H1 (cell line): ENCODE measurements at regions not wholly inside any gene's neighbourhood (a gene's known extent, or its start where the extent isn't known, plus 50 kb on each side); places are given as distances from the start of the nearest gene placed in this dataset.
A peak's percentile ranks its signal among the peaks of the same experiment; 100 is the strongest.

Experiments used
- CTCF ChIA-PET: fragments of 300-600 bp; sonication (Branson Sonifier 250); formaldehyde crosslinking; loops from one replicate; lab custom pipeline; 2021; ENCODE audit not compliant: partially characterized antibody; lab: Charles Lee
- POLR2A ChIA-PET: fragments of 300-600 bp; sonication (Branson Sonifier 250); formaldehyde crosslinking; loops from one replicate; lab custom pipeline; 2021; ENCODE audit warnings: inconsistent platforms; ENCODE audit not compliant: partially characterized antibody; lab: Charles Lee
- DNase-seq, 2 experiments: peaks; one replicate each; pipeline versions ENCODE4 v3.0.0 to v3.0.0-alpha.2; 2010 to 2022; ENCODE audit warnings: low spot score in 2 of 2, low read depth in 1 of 2, mixed read lengths in 1 of 2
- FAIRE-seq: peaks from 2 replicates; lab custom pipeline; 2011; peaks lifted over from hg19 to GRCh38; lab: Jason Lieb, UNC
- H2AFZ ChIP-seq: 2 replicates; pipeline ENCODE4 v1.8.1; 2012; ENCODE audit warnings: low read length, inconsistent platforms
- H2AK5ac ChIP-seq: 2 replicates; pipeline ENCODE4 v1.6.1; 2013; ENCODE audit warnings: low read depth, low read length
- H2BK120ac ChIP-seq: replicated peaks from 2 replicates; pipeline ENCODE3; 2013; ENCODE audit warnings: low read depth, low read length, inconsistent platforms
- H2BK12ac ChIP-seq: 2 replicates; pipeline ENCODE4 v1.6.1; 2013; ENCODE audit warnings: low read depth, low read length
- H2BK15ac ChIP-seq: 2 replicates; pipeline ENCODE4 v1.6.1; 2013; ENCODE audit warnings: low read length
- H2BK20ac ChIP-seq: 2 replicates; pipeline ENCODE4 v1.6.1; 2013; ENCODE audit warnings: low read length
- H2BK5ac ChIP-seq: 2 replicates; pipeline ENCODE4 v1.6.1; 2013; ENCODE audit warnings: low read depth, low read length
- H3K14ac ChIP-seq: 2 replicates; pipeline ENCODE4 v1.6.1; 2013; ENCODE audit warnings: inconsistent platforms; ENCODE audit not compliant: insufficient read length
- H3K18ac ChIP-seq: 2 replicates; pipeline ENCODE4 v1.6.1; 2013; ENCODE audit warnings: low read length; ENCODE audit errors: extremely low read depth
- H3K23ac ChIP-seq: 2 replicates; pipeline ENCODE4 v1.6.1; 2013; ENCODE audit warnings: inconsistent platforms; ENCODE audit not compliant: insufficient read length
- H3K23me2 ChIP-seq: 2 replicates; pipeline ENCODE4 v1.6.1; 2013; ENCODE audit warnings: low read depth, low read length
- H3K27ac ChIP-seq: 2 replicates; pipeline ENCODE4 v1.6.1; 2011; ENCODE audit warnings: low read depth, low read length, inconsistent platforms
- H3K27me3 ChIP-seq, 4 experiments: replicated peaks in 1 of 4; 1 replicate in 1 of 4; 2 replicates in 3 of 4; pipeline versions ENCODE4 v1.6.1 to v1.8.1; 2011 to 2013; ENCODE audit warnings: low read length in 3 of 4, mild to moderate bottlenecking in 3 of 4, inconsistent platforms in 2 of 4, mixed read lengths in 2 of 4, moderate library complexity in 1 of 4; ENCODE audit not compliant: control insufficient read depth in 3 of 4, insufficient read depth in 3 of 4; ENCODE audit errors: extremely low read depth in 1 of 4
- H3K36me3 ChIP-seq, 4 experiments: 2 replicates each; pipeline versions ENCODE4 v1.6.1 to v1.8.1; 2011 to 2013; ENCODE audit warnings: mild to moderate bottlenecking in 4 of 4, low read length in 3 of 4, moderate library complexity in 2 of 4, control low read depth in 1 of 4, inconsistent platforms in 1 of 4; ENCODE audit not compliant: insufficient read depth in 4 of 4, control insufficient read depth in 2 of 4
- H3K4ac ChIP-seq: replicated peaks from 2 replicates; pipeline ENCODE3; 2013; ENCODE audit warnings: low read length, low read depth, mixed read lengths, inconsistent platforms; ENCODE audit not compliant: insufficient read length
- H3K4me1 ChIP-seq, 4 experiments: replicated peaks in 1 of 4; 1 replicate in 1 of 4; 2 replicates in 3 of 4; pipeline versions ENCODE4 v1.6.1 to v1.8.1; 2011 to 2013; ENCODE audit warnings: low read length in 3 of 4, inconsistent platforms in 2 of 4, mixed read lengths in 1 of 4; ENCODE audit not compliant: insufficient read depth in 4 of 4, control insufficient read depth in 3 of 4
- H3K4me2 ChIP-seq, 2 experiments: 2 replicates each; pipeline versions ENCODE4 v1.6.1 to v1.8.1; 2011 to 2013; ENCODE audit warnings: low read depth in 2 of 2, low read length in 2 of 2, control low read depth in 1 of 2, inconsistent platforms in 1 of 2, mild to moderate bottlenecking in 1 of 2; ENCODE audit not compliant: insufficient read depth in 1 of 2
- H3K4me3 ChIP-seq, 4 experiments: fragments of 200-600, 300-600 bp in 1 of 4; sonication (generic), shearing (Covaris generic), sonication (Bioruptor Twin) in 1 of 4; 2 replicates each; pipeline versions ENCODE4 v1.5.1 to v1.8.1; 2011 to 2016; ENCODE audit warnings: low read length in 4 of 4, low read depth in 3 of 4, control low read depth in 2 of 4, inconsistent platforms in 2 of 4, mild to moderate bottlenecking in 2 of 4, mixed read lengths in 1 of 4, moderate library complexity in 1 of 4; ENCODE audit not compliant: insufficient read depth in 2 of 4; ENCODE audit errors: extremely low read depth in 1 of 4
- H3K56ac ChIP-seq: replicated peaks from 2 replicates; pipeline ENCODE3; 2013; ENCODE audit warnings: low read depth, mild to moderate bottlenecking, mixed read lengths, low read length, inconsistent platforms; ENCODE audit not compliant: insufficient read length
- H3K79me1 ChIP-seq: 2 replicates; pipeline ENCODE4 v1.6.1; 2013; ENCODE audit warnings: low read depth, low read length, control low read depth
- H3K79me2 ChIP-seq, 2 experiments: 2 replicates each; pipeline versions ENCODE4 v1.6.1 to v1.8.1; 2012 to 2013; ENCODE audit warnings: low read length in 2 of 2, mild to moderate bottlenecking in 2 of 2, inconsistent platforms in 1 of 2; ENCODE audit not compliant: insufficient read depth in 2 of 2, control insufficient read depth in 1 of 2
- H3K9ac ChIP-seq, 4 experiments: replicated peaks in 1 of 4; 1 replicate in 1 of 4; 2 replicates in 3 of 4; pipeline versions ENCODE4 v1.6.1 to v1.8.1; 2011 to 2013; ENCODE audit warnings: low read depth in 3 of 4, low read length in 3 of 4, control low read depth in 2 of 4, mild to moderate bottlenecking in 2 of 4, moderate library complexity in 2 of 4, inconsistent platforms in 1 of 4; ENCODE audit errors: extremely low read depth in 1 of 4
- H3K9me3 ChIP-seq, 2 experiments: 2 replicates each; pipeline versions ENCODE4 v1.6.1 to v1.8.1; 2012 to 2013; ENCODE audit warnings: mild to moderate bottlenecking in 2 of 2, moderate library complexity in 2 of 2, control low read depth in 1 of 2, inconsistent platforms in 1 of 2, low read depth in 1 of 2, low read length in 1 of 2, mixed read lengths in 1 of 2; ENCODE audit not compliant: insufficient read depth in 2 of 2
- H4K20me1 ChIP-seq, 2 experiments: replicated peaks in 1 of 2; 2 replicates each; pipeline versions ENCODE3 to v1.8.1; 2011 to 2013; ENCODE audit warnings: inconsistent platforms in 2 of 2, low read length in 2 of 2, mild to moderate bottlenecking in 1 of 2; ENCODE audit not compliant: insufficient read depth in 2 of 2, control insufficient read depth in 1 of 2
- H4K5ac ChIP-seq: 2 replicates; pipeline ENCODE4 v1.6.1; 2013; ENCODE audit warnings: low read length, low read depth, mixed read lengths, inconsistent platforms; ENCODE audit not compliant: insufficient read length
- H4K8ac ChIP-seq: 2 replicates; pipeline ENCODE4 v1.8.0; 2013; ENCODE audit warnings: mild to moderate bottlenecking, moderate library complexity, low read length, inconsistent platforms; ENCODE audit not compliant: insufficient read depth; ENCODE audit errors: extremely low read depth
- H4K91ac ChIP-seq: replicated peaks from 2 replicates; pipeline ENCODE3; 2013; ENCODE audit warnings: low read length, mixed read lengths, inconsistent platforms; ENCODE audit not compliant: insufficient read length
- BCL11A ChIP-seq, 2 experiments: IDR thresholded peaks; one replicate each; pipeline ENCODE4 v1.6.1; 2011; ENCODE audit warnings: low read depth in 2 of 2, low read length in 2 of 2, mild to moderate bottlenecking in 2 of 2
- BRCA1 ChIP-seq: IDR thresholded peaks from 2 replicates; pipeline ENCODE4 v1.6.1; 2012; ENCODE audit warnings: low read depth, low read length, improper control_type of control experiment
- EP300 ChIP-seq, 2 experiments: IDR thresholded peaks; 1 replicate in 1 of 2; 2 replicates in 1 of 2; pipeline ENCODE4 v1.6.1; 2011 to 2012; ENCODE audit warnings: low read depth in 2 of 2, low read length in 2 of 2, mild to moderate bottlenecking in 2 of 2, borderline replicate concordance in 1 of 2, inconsistent platforms in 1 of 2, moderate library complexity in 1 of 2
- JUN ChIP-seq: IDR thresholded peaks from 2 replicates; pipeline ENCODE4 v1.6.1; 2011; ENCODE audit warnings: low read depth, mild to moderate bottlenecking, improper control_type of control experiment, low read length
- MAFK ChIP-seq: IDR thresholded peaks from 2 replicates; pipeline ENCODE4 v1.6.1; 2012; ENCODE audit warnings: low read depth, mild to moderate bottlenecking, improper control_type of control experiment, low read length
- NANOG ChIP-seq: IDR thresholded peaks from 2 replicates; pipeline ENCODE4 v1.6.1; 2011; ENCODE audit warnings: low read length, low read depth, mild to moderate bottlenecking, inconsistent platforms; ENCODE audit not compliant: insufficient read depth, poor library complexity, severe bottlenecking
- NRF1 ChIP-seq: IDR thresholded peaks from 2 replicates; pipeline ENCODE4 v1.6.1; 2011; ENCODE audit warnings: mild to moderate bottlenecking, low read depth, low read length, improper control_type of control experiment
- POLR2A ChIP-seq, 2 experiments: IDR thresholded peaks; 1 replicate in 1 of 2; 2 replicates in 1 of 2; pipeline ENCODE4 v1.6.1; 2011; ENCODE audit warnings: low read depth in 2 of 2, low read length in 2 of 2, mild to moderate bottlenecking in 2 of 2; ENCODE audit errors: control extremely low read depth in 1 of 2
- RBBP5 ChIP-seq: IDR thresholded peaks from 2 replicates; pipeline ENCODE4 v1.7.1; 2012; ENCODE audit warnings: low read depth, mild to moderate bottlenecking, inconsistent platforms, low read length, moderate library complexity, borderline replicate concordance
- RNF2 ChIP-seq: fragments of 200-900, 300-1000 bp; sonication (generic); IDR thresholded peaks from 2 replicates; pipeline ENCODE4 v1.7.1; 2016; ENCODE audit warnings: borderline replicate concordance, low read depth, mild to moderate bottlenecking, antibody characterized with exemption, low read length; ENCODE audit not compliant: poor library complexity, severe bottlenecking; ENCODE audit errors: missing control alignments
- SAP30 ChIP-seq: fragments of 300-600 bp; sonication (generic); IDR thresholded peaks from 2 replicates; pipeline ENCODE4 v1.7.1; 2012; ENCODE audit warnings: low read length, moderate library complexity, mild to moderate bottlenecking, inconsistent platforms; ENCODE audit not compliant: insufficient read depth, insufficient replicate concordance
- SP4 ChIP-seq: IDR thresholded peaks from 2 replicates; pipeline ENCODE4 v1.6.1; 2012; ENCODE audit warnings: low read length, inconsistent platforms
- SRF ChIP-seq: IDR thresholded peaks from 2 replicates; pipeline ENCODE4 v1.6.1; 2011; ENCODE audit warnings: mild to moderate bottlenecking, low read depth, low read length, moderate library complexity
- WGBS, 2 experiments: shearing (Covaris generic) in 1 of 2; methylation state at CpG; one replicate each; pipeline versions ENCODE4 v1.1.6 to v1.1.7; 2013 to 2015; ENCODE audit warnings: low lambda C conversion rate in 2 of 2, mixed read lengths in 2 of 2, inconsistent platforms in 1 of 2, low coverage in 1 of 2, missing lambda C conversion rate in 1 of 2; ENCODE audit not compliant: insufficient replicate concordance in 2 of 2, insufficient coverage in 1 of 2, insufficient read length in 1 of 2; ENCODE audit errors: extremely low coverage in 1 of 2, missing lambda C conversion rate in 1 of 2; 5-methylcytosine and 5-hydroxymethylcytosine counted together
- TF ChIP-seq, protein P1 (sequence below): IDR thresholded peaks from 2 replicates; pipeline ENCODE4 v1.6.1; 2011; ENCODE audit warnings: low read depth, mild to moderate bottlenecking, low read length; ENCODE audit not compliant: insufficient read depth

DNA sequence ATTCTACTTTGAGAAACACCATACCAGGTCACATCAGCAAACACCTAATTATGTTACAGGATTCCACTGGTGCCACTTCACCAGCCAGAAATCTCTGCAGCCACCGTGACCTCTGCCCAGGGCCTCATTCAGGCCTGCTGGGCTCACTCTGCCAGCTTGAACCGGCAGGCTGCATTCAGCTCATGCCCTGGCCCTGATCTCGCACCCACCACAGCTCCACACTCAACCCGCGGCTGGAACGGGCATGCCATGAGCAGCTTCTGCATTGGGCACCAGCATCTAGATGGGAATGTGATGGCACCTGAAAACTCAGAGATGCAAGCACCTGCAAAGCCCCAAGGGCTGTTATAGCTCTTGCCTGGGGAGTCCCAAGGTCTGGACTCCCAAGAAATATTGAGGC is 168.7 kb downstream of the DPY19L2 start:
- Histone ChIP-seq H2BK5ac (no peak overlapping the region), H2BK15ac (0 out of 2 replicates have a peak overlapping the region, but pooled peaks have one; percentile 37), H3K79me2 (no peaks in the 10 kb centered on the region), H3K27ac (no peak overlapping the region), H2AFZ (no peak overlapping the region), H2BK12ac (no peak overlapping the region), H3K4me2 (no peak overlapping the region), H3K14ac (no peak overlapping the region), H3K9me3 (no peaks in the 10 kb centered on the region; a peak in 1 of 4 replicates), H4K5ac (no peak overlapping the region), H3K9ac (no peak overlapping the region), H3K23ac (no peak overlapping the region), H3K56ac (no peak overlapping the region), H3K4me1 (no peaks in the 10 kb centered on the region), H2AK5ac (no peak overlapping the region), H2BK120ac (no peak overlapping the region), H3K36me3 (no peaks in the 10 kb centered on the region), H4K8ac (no peak overlapping the region; the same call in 1 of the 2 replicates), H2BK20ac (no peak overlapping the region), H3K4ac (no peak overlapping the region), H4K91ac (no peak overlapping the region), H3K27me3 (no peaks in the 10 kb centered on the region), H4K20me1 (no peaks in the 10 kb centered on the region), H3K4me3 (no peak overlapping the region), H3K18ac (no peak overlapping the region), H3K79me1 (no peaks in the 10 kb centered on the region), H3K23me2 (no peaks in the 10 kb centered on the region)
- FAIRE-seq (no peak), DNase-seq (no peak)
- ChIA-PET CTCF (interaction anchor here (1.1 to 1.5 kb wide), 2 partner anchors 9 to 13 kb away, joined by 3 read pairs; no protein-coding TSS in a partner anchor), POLR2A (no interaction called here)
- WGBS, 2 experiments = 85% methylated on average over 6 of the region's 6 CpGs; no CpG with 5 or more reads in 1 of the 2 experiments
- no peak for TF ChIP-seq NANOG
- TF ChIP-seq RBBP5 = no peak
- TF ChIP-seq NRF1 = no peak
- no peak for TF ChIP-seq BRCA1
- TF ChIP-seq BCL11A (IDR thresholded peaks at IDR 0.05; ENCODE audit: low read depth in 2 of 2, low read length in 2 of 2) = no peak
- TF ChIP-seq MAFK = no peak
- no peak for TF ChIP-seq SRF
- TF ChIP-seq SP4 = no peak
- TF ChIP-seq POLR2A (IDR thresholded peaks at IDR 0.05; ENCODE audit: control extremely low read depth in 1 of 2, low read depth in 2 of 2, low read length in 2 of 2) = no peak
- TF ChIP-seq, protein P1, sequence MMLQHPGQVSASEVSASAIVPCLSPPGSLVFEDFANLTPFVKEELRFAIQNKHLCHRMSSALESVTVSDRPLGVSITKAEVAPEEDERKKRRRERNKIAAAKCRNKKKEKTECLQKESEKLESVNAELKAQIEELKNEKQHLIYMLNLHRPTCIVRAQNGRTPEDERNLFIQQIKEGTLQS = no peak
- TF ChIP-seq JUN = no peak
- no peak for TF ChIP-seq RNF2
- no peak for TF ChIP-seq EP300 (IDR thresholded peaks at IDR 0.05; ENCODE audit: borderline replicate concordance in 1 of 2, low read depth in 2 of 2, low read length in 2 of 2)
- no peak for TF ChIP-seq SAP30
